Keratinocyte (primary cell): ENCODE measurements at regions not wholly inside any gene's neighbourhood (a gene's known extent, or its start where the extent isn't known, plus 50 kb on each side); places are given as distances from the start of the nearest gene placed in this dataset.

Experiments used
- DNase-seq: peaks from one replicate; pipeline ENCODE4 v3.0.0-alpha.2; 2011; ENCODE audit warnings: low read depth, missing footprints, low spot score
- FAIRE-seq: peaks from 2 replicates; lab custom pipeline; 2011; peaks lifted over from hg19 to GRCh38; lab: Jason Lieb, UNC
- H2AFZ ChIP-seq: 2 replicates; pipeline ENCODE4 v1.6.0; 2012; ENCODE audit warnings: low read length, control low read depth, inconsistent platforms; ENCODE audit not compliant: control insufficient read depth
- H3K27ac ChIP-seq: 2 replicates; pipeline ENCODE4 v1.5.1; 2011; ENCODE audit warnings: low read length; ENCODE audit not compliant: control insufficient read depth, insufficient read depth
- H3K27me3 ChIP-seq: 3 replicates; pipeline ENCODE4 v1.6.0; 2011; ENCODE audit warnings: low read length; ENCODE audit not compliant: control insufficient read depth, insufficient read depth; ENCODE audit errors: extremely low read depth
- H3K36me3 ChIP-seq, 2 experiments: 2 replicates in 1 of 2; 3 replicates in 1 of 2; pipeline ENCODE4 v1.5.1; 2011; ENCODE audit warnings: low read length in 2 of 2, mild to moderate bottlenecking in 1 of 2; ENCODE audit not compliant: control insufficient read depth in 2 of 2, insufficient read depth in 2 of 2; ENCODE audit errors: extremely low read depth in 1 of 2
- H3K4me1 ChIP-seq: 3 replicates; pipeline ENCODE4 v1.5.1; 2011; ENCODE audit warnings: low read length; ENCODE audit not compliant: control insufficient read depth, insufficient read depth; ENCODE audit errors: extremely low read depth
- H3K4me2 ChIP-seq: 3 replicates; pipeline ENCODE4 v1.6.0; 2011; ENCODE audit warnings: low read depth, low read length; ENCODE audit not compliant: control insufficient read depth, insufficient read depth; ENCODE audit errors: extremely low read depth
- H3K4me3 ChIP-seq, 3 experiments: fragments of 200-600 bp in 1 of 3; sonication (generic) in 1 of 3; 2 replicates in 2 of 3; 3 replicates in 1 of 3; pipeline ENCODE4 v1.5.1; 2011 to 2016; ENCODE audit warnings: low read length in 3 of 3, mild to moderate bottlenecking in 3 of 3, control low read depth in 2 of 3, inconsistent platforms in 1 of 3, low read depth in 1 of 3, mixed read lengths in 1 of 3, mixed run types in 1 of 3, moderate library complexity in 1 of 3; ENCODE audit not compliant: control insufficient read depth in 2 of 3, insufficient read depth in 2 of 3; ENCODE audit errors: extremely low read depth in 1 of 3
- H3K79me2 ChIP-seq: 2 replicates; pipeline ENCODE4 v1.6.0; 2012; ENCODE audit warnings: low read length; ENCODE audit not compliant: control insufficient read depth, insufficient read depth
- H3K9ac ChIP-seq: 3 replicates; pipeline ENCODE4 v1.6.0; 2011; ENCODE audit warnings: low read length; ENCODE audit not compliant: control insufficient read depth, insufficient read depth; ENCODE audit errors: extremely low read depth
- H3K9me1 ChIP-seq: 3 replicates; pipeline ENCODE4 v1.6.0; 2011; ENCODE audit warnings: low read length; ENCODE audit not compliant: control insufficient read depth, insufficient read depth; ENCODE audit errors: extremely low read depth
- H3K9me3 ChIP-seq: 2 replicates; pipeline ENCODE4 v1.5.1; 2012; ENCODE audit warnings: low read depth, low read length; ENCODE audit not compliant: control insufficient read depth
- H4K20me1 ChIP-seq: 3 replicates; pipeline ENCODE4 v1.6.0; 2011; ENCODE audit warnings: low read length; ENCODE audit not compliant: control insufficient read depth, insufficient read depth; ENCODE audit errors: extremely low read depth
- CTCF ChIP-seq, 3 experiments: IDR thresholded peaks in 1 of 3; conservative IDR thresholded peaks in 1 of 3; optimal IDR thresholded peaks in 1 of 3; 2 replicates in 2 of 3; 3 replicates in 1 of 3; pipeline versions ENCODE3 to v1.5.1; 2011; ENCODE audit warnings: low read length in 3 of 3, mild to moderate bottlenecking in 3 of 3, moderate library complexity in 2 of 3, control low read depth in 1 of 3, inconsistent platforms in 1 of 3; ENCODE audit not compliant: insufficient read depth in 2 of 3; ENCODE audit errors: extremely low read depth in 1 of 3
- EZH2 ChIP-seq: IDR thresholded peaks from one replicate; pipeline ENCODE4 v1.6.1; 2012; ENCODE audit warnings: inconsistent platforms, mild to moderate bottlenecking, low read length, moderate library complexity
- dilution Hi-C: fragments of 300-500 bp; cut with MboI; formaldehyde crosslinking; loops from one replicate; pipeline ENCODE4 v1.7.0; 2020; ENCODE audit warnings: low sequenced_read_pairs; ENCODE audit not compliant: extremely low pct_ligation_motif_present

- dilution Hi-C loops: no loop called here
- no peak for DNase-seq
Observed at GRCh38 chr3:64808061-64808460, 120.3 kb upstream of the ADAMTS9 start.

GRCh38 chr3:64806668-64807605, 119.1 kb upstream of the ADAMTS9 start:
- H3K27ac ChIP-seq: no peak overlapping the region
- H3K79me2 ChIP-seq: no peaks in the 10 kb centered on the region
- no peak overlapping the region for H3K9ac ChIP-seq
- H4K20me1 ChIP-seq: no peaks in the 10 kb centered on the region
- no peaks in the 10 kb centered on the region for H3K4me1 ChIP-seq
- no peaks in the 10 kb centered on the region for H3K36me3 ChIP-seq
- no peaks in the 10 kb centered on the region for H3K27me3 ChIP-seq
- FAIRE-seq (no peak), DNase-seq (no peak)
- dilution Hi-C loops: no loop called here
- H2AFZ ChIP-seq: no peak overlapping the region
- no peaks in the 10 kb centered on the region for H3K9me3 ChIP-seq
- H3K4me3 ChIP-seq: no peak overlapping the region
- TF ChIP-seq CTCF (optimal IDR thresholded peaks at IDR 0.05 in 1 of 3, IDR thresholded peaks at IDR 0.05 in 1 of 3, conservative IDR thresholded peaks at IDR 0.05 in 1 of 3; ENCODE audit: extremely low read depth in 1 of 3, insufficient read depth in 2 of 3, low read length in 3 of 3) (no peak), EZH2 (no peak)
- H3K4me2 ChIP-seq: no peak overlapping the region
- H3K9me1 ChIP-seq: no peaks in the 10 kb centered on the region

More at GRCh38 chr3:64808061-64808460, 120.3 kb upstream of the ADAMTS9 start:
- no peak overlapping the region for H3K4me3 ChIP-seq
- H3K4me1 ChIP-seq: no peaks in the 10 kb centered on the region
- H3K9me1 ChIP-seq: no peaks in the 10 kb centered on the region
- no peaks in the 10 kb centered on the region for H3K36me3 ChIP-seq
- TF ChIP-seq CTCF (optimal IDR thresholded peaks at IDR 0.05 in 1 of 3, IDR thresholded peaks at IDR 0.05 in 1 of 3, conservative IDR thresholded peaks at IDR 0.05 in 1 of 3; ENCODE audit: extremely low read depth in 1 of 3, insufficient read depth in 2 of 3, low read length in 3 of 3) (no peak), EZH2 (no peak)
- no peaks in the 10 kb centered on the region for H4K20me1 ChIP-seq
- H3K9ac ChIP-seq: no peak overlapping the region
- FAIRE-seq: no peak
- no peak overlapping the region for H3K27ac ChIP-seq
- H3K9me3 ChIP-seq: no peaks in the 10 kb centered on the region
- no peak overlapping the region for H3K4me2 ChIP-seq
- no peaks in the 10 kb centered on the region for H3K27me3 ChIP-seq
- no peaks in the 10 kb centered on the region for H3K79me2 ChIP-seq
- H2AFZ ChIP-seq: no peak overlapping the region
